ENCODE measurements at regions not wholly inside any gene's neighbourhood (a gene's known extent, or its start where the extent isn't known, plus 50 kb on each side); places are given as distances from the start of the nearest gene placed in this dataset.

DNA sequence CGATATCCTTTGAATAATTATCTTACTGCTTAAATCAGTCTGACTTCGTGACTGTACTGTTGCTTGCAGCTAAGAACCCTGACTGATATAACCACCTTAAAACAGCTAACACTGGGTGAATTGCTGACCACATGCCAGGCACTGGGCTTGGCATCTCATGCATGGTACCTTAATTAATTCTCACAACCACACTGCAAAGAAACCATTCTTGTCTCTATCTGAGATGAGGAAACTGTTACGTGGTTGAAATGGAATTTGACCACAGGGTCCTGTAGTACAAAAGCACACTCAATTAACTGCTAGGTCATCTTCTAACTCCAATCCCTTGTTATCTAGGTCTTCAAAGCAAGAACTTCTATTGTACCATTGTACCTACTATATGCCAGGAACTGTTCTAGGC, 92.7 kb upstream of the PRICKLE2 start:
- no peaks in the 10 kb centered on the region for H3K27me3 Mint-ChIP-seq
- TF ChIP-seq, protein P1, sequence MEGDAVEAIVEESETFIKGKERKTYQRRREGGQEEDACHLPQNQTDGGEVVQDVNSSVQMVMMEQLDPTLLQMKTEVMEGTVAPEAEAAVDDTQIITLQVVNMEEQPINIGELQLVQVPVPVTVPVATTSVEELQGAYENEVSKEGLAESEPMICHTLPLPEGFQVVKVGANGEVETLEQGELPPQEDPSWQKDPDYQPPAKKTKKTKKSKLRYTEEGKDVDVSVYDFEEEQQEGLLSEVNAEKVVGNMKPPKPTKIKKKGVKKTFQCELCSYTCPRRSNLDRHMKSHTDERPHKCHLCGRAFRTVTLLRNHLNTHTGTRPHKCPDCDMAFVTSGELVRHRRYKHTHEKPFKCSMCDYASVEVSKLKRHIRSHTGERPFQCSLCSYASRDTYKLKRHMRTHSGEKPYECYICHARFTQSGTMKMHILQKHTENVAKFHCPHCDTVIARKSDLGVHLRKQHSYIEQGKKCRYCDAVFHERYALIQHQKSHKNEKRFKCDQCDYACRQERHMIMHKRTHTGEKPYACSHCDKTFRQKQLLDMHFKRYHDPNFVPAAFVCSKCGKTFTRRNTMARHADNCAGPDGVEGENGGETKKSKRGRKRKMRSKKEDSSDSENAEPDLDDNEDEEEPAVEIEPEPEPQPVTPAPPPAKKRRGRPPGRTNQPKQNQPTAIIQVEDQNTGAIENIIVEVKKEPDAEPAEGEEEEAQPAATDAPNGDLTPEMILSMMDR (conservative IDR thresholded peaks at IDR 0.05) = no peak
- H3K27ac Mint-ChIP-seq = no peak overlapping the region
- no peak for DNase-seq (ENCODE audit: extremely low spot score, unreplicated experiment)
- no peak overlapping the region for H3K4me3 Mint-ChIP-seq
- H3K9me3 Mint-ChIP-seq = no peaks in the 10 kb centered on the region
- H3K4me1 Mint-ChIP-seq (ENCODE audit: unreplicated experiment) = peaks cover 24% of the 10 kb centered on the region
- no peaks in the 10 kb centered on the region for H3K36me3 Mint-ChIP-seq

DNA sequence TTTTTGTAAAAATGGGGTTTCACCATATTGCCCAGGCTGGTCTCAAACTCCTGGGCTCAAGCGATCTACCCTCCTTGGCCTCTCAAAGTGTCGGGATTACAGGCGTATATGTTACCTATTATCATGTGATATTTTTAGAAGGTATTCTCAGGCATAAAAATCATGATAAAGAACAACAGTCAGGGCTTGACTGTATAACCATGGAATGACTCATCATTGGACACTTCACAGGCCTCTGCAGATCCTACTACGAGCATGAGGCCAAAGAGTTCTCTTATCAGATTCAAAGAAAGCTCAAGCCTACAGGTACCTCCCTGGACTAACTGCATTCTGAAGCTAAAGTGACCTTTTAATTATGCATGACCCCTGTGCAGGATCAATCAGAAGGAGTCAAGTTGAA, 91.7 kb upstream of the PRICKLE2 start:
- Mint-ChIP-seq H3K4me3 (no peak overlapping the region), H3K27me3 (no peaks in the 10 kb centered on the region), H3K9me3 (peaks cover 9% of the 10 kb centered on the region), H3K27ac (no peak overlapping the region), H3K4me1 (ENCODE audit: unreplicated experiment) (peaks cover 17% of the 10 kb centered on the region), H3K36me3 (no peaks in the 10 kb centered on the region)
- DNase-seq (ENCODE audit: extremely low spot score, unreplicated experiment) = no peak
- TF ChIP-seq, protein P1 (conservative IDR thresholded peaks at IDR 0.05) = no peak

DNA sequence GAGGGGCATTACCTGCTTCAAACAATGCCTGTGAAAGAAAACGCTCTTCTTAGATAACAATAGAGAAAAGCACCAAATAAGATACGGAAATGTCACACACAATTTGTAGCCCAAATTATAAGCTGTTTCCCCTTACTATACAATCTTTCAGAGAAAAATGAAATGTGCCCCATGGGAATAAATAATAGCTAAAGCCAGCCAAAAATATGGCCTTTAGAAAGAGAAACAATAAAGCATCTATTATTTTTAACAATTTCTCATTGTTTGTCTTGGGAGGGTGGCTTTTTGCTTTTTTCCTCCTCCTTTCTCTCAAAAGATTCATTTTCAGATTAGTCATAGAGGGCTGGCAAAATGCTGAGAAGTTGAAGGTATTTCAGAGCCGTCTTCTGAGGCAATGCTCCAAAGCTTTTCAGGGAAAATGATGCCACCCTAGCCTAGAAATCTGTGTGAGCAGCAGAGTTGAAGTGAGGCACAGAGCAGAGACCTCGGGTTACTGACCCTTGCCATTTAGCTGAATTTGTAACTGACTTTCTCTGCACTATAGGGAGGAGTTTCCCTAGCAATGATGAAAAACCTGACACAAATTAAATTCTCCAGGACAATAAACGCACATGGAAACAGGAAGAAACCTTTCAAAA, 86.3 kb upstream of the PRICKLE2 start:
- no peak overlapping the region for H3K4me3 Mint-ChIP-seq
- no peak for DNase-seq (ENCODE audit: extremely low spot score, unreplicated experiment)
- no peaks in the 10 kb centered on the region for H3K27me3 Mint-ChIP-seq
- peaks cover 12% of the 10 kb centered on the region for H3K4me1 Mint-ChIP-seq (ENCODE audit: unreplicated experiment)
- H3K9me3 Mint-ChIP-seq = peaks cover 9% of the 10 kb centered on the region
- H3K36me3 Mint-ChIP-seq = no peaks in the 10 kb centered on the region
- no peak overlapping the region for H3K27ac Mint-ChIP-seq
- TF ChIP-seq, protein P1 (conservative IDR thresholded peaks at IDR 0.05) = no peak

DNA sequence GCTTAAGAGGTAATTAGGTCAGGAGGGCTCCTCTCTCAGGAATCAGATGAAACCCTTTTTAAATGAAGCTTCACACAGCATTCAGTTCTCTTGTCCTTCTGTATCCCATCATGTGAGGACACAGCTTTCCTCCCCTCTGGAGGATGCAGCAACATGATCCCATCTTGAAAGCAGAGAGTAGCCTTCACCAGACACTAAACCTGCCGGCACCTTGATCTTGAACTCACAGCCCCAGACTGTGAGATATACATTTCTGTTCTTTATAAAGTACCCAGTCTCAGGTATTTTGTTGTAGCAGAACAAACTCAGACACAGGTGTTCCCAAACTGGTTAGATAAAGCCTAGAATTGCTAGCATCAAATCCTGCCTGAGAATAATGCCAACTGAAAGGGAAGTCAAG, 83.7 kb upstream of the PRICKLE2 start:
- TF ChIP-seq, protein P1 (conservative IDR thresholded peaks at IDR 0.05) = no peak
- no peak for DNase-seq (ENCODE audit: extremely low spot score, unreplicated experiment)
- Mint-ChIP-seq H3K36me3 (peaks cover 3% of the 10 kb centered on the region), H3K9me3 (peaks cover 9% of the 10 kb centered on the region), H3K27me3 (no peaks in the 10 kb centered on the region), H3K27ac (no peak overlapping the region), H3K4me3 (no peak overlapping the region), H3K4me1 (ENCODE audit: unreplicated experiment) (peaks cover 12% of the 10 kb centered on the region)

DNA sequence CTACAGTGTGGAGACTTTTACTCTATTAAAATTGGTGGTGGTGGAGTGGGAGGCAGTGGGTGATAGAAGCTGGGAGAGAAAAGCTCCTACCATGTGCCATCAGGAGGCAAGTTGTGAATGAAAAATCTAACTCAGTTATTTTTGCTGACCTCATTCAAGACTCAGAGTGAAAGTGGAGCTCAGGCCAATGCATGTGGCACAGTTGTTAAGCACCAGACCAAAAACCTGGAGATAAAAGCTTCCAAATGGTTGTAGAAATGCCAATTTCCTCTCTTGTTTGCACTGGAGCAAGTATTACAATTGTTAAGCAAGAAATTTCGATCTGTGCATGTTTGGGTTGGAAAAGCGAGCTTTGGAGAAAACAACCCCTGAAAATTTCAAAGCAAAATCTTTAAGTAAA, 81.5 kb upstream of the PRICKLE2 start:
- Mint-ChIP-seq H3K27ac (no peak overlapping the region), H3K4me1 (ENCODE audit: unreplicated experiment) (peaks cover 12% of the 10 kb centered on the region), H3K27me3 (no peaks in the 10 kb centered on the region)

More for the DNA sequence above, 81.5 kb upstream of the PRICKLE2 start:
- Mint-ChIP-seq H3K9me3 (peaks cover 4% of the 10 kb centered on the region), H3K36me3 (peaks cover 8% of the 10 kb centered on the region), H3K4me3 (no peak overlapping the region)
- TF ChIP-seq, protein P1 (conservative IDR thresholded peaks at IDR 0.05) = no peak
- DNase-seq (ENCODE audit: extremely low spot score, unreplicated experiment) = no peak

Measured in type B pancreatic cell (in vitro differentiated cells).